ENCODE measurements at regions not wholly inside any gene's neighbourhood (a gene's known extent, or its start where the extent isn't known, plus 50 kb on each side); places are given as distances from the start of the nearest gene placed in this dataset.

GRCh38 chr4:152094970-152095700, 334.3 kb upstream of the GATB start:
- DNase-seq (ENCODE audit: low spot score): peak; percentile 71

- DNase-seq (ENCODE audit: low spot score): no peak
These were observed 330.6 kb upstream of the GATB start for GRCh38 chr4:152091405-152091804.

GRCh38 chr4:152090543-152090942, 329.7 kb upstream of the GATB start:
- DNase-seq (ENCODE audit: low spot score): no peak

GRCh38 chr4:152089584-152089983, 328.8 kb upstream of the GATB start:
- DNase-seq (ENCODE audit: low spot score): no peak

GRCh38 chr4:152087335-152087734, 326.5 kb upstream of the GATB start:
- no peak for DNase-seq (ENCODE audit: low spot score)

GRCh38 chr4:152085657-152086056, 324.9 kb upstream of the GATB start:
- DNase-seq (ENCODE audit: low spot score): no peak

DNA sequence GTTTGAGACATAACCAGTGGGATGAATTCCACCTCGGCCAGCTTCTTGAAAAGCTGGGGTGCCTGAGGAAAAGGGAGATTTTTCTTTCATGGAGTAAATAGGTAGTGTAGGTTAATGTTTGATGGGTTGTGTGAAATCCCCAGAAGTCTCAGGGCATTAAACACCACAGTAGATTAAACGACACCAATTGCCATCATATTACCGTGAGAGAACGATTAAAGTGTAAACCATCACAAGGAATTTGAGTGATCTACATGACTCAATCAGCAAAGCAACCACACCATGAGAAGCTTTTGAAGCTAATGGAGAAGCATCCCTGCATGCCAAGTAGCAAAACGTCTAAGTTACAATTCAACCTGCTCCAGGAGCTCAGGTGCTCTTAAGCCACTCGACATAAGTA, 322.5 kb upstream of the GATB start:
- DNase-seq (ENCODE audit: low spot score): no peak

DNA sequence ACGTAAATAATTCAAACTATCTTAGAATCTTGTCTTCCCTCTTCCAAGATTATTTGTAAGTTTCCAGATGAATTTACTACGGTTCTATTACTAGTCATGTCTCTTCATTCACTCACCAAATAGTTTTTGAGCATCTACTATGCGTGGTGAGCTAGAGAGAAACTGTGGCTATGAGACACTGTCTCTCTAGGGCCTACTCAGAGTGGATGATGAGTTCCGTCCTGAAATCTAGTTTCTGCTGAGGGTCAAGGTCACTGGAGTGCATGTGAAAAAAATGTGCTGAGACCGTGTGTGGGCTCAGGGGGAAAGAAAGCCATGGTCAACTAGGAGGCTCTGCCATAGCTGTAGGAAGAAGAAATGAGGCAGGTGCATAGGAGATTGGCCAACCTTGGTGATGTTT, 320.2 kb upstream of the GATB start:
- no peak for DNase-seq (ENCODE audit: low spot score)

DNA sequence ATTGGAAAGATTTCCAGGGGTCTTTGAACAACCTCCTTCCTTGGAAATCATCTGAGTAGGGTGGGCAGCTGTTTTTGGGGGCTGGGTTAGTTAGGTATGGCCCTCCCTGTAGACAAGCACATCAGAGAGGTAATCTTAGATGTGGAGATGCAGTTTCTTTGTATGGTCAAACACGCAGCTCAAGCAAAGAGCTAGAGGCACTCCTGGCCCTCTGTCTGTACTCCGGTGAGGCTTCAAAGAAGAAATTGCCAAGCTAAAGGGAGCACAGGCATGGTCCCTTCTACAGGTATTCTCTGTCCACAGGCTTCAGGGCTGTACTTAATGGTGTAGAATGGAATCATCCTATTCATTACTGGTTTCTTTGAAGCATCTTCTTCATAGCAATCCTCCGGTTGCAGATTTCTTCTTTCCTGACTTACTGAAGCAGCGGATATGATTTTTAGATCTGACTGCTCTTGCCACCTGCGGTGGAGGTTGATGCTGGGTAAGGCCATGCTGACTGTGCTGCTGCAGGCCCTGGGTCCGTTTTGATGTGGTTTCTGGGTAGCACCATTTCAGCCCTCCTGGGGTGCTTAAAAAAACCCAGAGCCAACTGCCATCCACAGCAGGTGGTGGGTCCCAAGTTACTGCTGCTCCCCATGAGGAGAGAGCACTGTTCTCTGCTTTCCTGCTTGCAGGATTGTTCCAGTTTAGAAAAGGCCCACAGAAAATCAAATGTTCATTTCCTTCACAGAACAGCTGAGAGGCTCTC, 318.9 kb upstream of the GATB start:
- DNase-seq (ENCODE audit: low spot score): no peak

- no peak for DNase-seq (ENCODE audit: low spot score)
These were observed 318.3 kb upstream of the GATB start for GRCh38 chr4:152079079-152079478.

- no peak for DNase-seq (ENCODE audit: low spot score)
These were observed 316.8 kb upstream of the GATB start for GRCh38 chr4:152077582-152077981.

DNA sequence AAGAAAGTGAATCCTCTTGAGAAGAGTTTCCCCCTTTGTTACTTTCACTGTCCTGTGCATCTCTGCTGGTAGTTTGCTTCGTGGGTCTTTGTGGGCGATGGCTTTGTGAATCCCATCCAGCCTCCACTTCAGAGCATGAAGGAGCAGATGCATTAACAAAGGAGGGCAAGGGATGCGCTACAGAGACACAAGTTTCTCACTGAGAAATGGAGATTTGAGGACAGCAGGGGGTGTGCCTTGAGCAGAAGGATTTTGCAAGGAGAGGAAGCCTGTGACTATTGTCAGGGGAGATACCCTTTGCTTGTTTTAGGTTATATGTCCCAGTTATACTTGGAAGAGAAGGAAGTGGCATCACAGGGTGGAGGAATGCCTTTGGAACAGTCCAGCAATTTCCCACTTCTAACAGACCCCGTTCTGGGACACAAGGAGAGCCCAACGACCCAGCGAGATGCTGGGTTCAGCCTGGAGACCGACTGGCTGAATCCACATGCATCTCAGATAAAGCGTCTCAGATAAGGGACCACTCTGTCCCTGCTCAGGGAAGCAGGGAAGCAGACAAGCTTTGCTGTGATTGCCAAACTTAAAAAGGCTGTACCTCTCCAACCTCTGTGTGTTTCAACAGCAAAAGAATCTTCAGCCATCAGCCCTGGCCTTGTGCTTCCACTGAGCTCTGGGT, 314.6 kb upstream of the GATB start:
- no peak for DNase-seq (ENCODE audit: low spot score)

- DNase-seq (ENCODE audit: low spot score): no peak
These were observed 313.8 kb upstream of the GATB start for GRCh38 chr4:152074573-152074972.

GRCh38 chr4:152074088-152074437, 313.3 kb upstream of the GATB start:
- DNase-seq (ENCODE audit: low spot score): no peak

GRCh38 chr4:152073351-152074087, 312.7 kb upstream of the GATB start:
- DNase-seq (ENCODE audit: low spot score): peak; percentile 51

GRCh38 chr4:152072906-152073305, 312.1 kb upstream of the GATB start:
- no peak for DNase-seq (ENCODE audit: low spot score)

DNA sequence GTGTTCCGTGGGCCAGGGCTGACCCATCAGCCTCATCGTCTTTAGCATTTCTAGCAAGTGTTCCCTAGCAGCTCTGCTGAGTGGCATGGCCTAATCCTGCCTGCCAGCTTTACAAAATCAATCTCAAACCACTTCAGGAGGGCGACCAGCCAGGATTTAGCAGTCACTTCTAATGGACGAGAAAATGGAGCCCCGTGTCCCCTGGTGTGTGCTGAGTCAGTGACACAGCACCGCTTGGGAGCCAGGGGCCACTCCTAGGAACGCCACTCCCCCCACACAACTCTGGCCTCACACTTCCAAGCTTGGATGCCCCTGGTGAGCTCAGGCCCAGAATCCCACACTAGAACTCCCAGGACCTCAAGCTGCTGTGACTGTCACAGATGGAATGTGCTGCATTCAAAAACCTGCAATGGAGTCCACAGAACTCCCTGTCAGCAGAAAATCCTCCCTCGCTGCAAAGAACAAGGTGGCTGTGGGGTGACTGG, 311.2 kb upstream of the GATB start:
- peak; percentile 56 for DNase-seq (ENCODE audit: low spot score)

DNA sequence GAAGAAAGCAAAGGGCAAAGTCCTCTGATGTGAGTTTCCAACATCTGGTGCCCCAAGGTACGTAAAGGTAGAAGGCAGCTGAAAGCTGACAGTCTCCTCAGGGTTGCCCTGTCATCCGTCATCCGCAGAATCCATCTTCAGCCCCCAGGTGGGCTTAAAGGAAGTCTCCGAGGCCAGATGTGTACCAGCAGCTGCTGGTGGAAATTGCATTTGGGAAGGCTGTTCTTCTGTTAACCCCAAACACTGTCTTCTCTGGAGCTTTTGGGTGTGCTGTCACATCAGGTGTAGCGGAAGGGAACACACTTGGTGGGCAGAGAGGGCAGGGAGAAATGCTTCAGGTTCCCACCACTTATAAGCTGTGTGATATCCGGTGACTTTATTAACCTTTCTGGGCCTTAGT, 310.0 kb upstream of the GATB start:
- DNase-seq (ENCODE audit: low spot score): no peak

- no peak for DNase-seq (ENCODE audit: low spot score)
These were observed 308.1 kb upstream of the GATB start for GRCh38 chr4:152068866-152069265.

- no peak for DNase-seq (ENCODE audit: low spot score)
These were observed 304.7 kb upstream of the GATB start for GRCh38 chr4:152065545-152065944.

GRCh38 chr4:152064753-152065152, 303.9 kb upstream of the GATB start:
- DNase-seq (ENCODE audit: low spot score): no peak

DNA sequence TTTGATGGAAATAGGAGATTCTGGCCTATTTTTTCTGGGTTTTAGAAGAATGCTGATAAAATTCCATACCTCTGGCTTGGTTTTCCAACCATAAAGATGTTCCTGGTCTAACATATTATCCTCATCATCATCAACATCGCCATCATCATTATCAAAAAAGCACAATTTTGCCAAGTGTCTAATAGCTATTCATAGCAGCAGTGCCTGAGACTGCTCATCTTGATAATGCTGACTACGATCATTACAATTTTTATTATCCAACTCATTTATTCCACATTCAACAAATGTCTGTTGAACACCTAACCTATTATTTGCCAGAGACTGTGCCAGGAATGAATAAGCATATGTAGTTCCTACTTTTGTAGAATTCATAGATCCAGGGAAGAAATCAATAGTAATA, 303.5 kb upstream of the GATB start:
- no peak for DNase-seq (ENCODE audit: low spot score)

Measured in AG20443 (cell line).